ENCODE measurements at regions not wholly inside any gene's neighbourhood (a gene's known extent, or its start where the extent isn't known, plus 50 kb on each side); places are given as distances from the start of the nearest gene placed in this dataset.

DNA sequence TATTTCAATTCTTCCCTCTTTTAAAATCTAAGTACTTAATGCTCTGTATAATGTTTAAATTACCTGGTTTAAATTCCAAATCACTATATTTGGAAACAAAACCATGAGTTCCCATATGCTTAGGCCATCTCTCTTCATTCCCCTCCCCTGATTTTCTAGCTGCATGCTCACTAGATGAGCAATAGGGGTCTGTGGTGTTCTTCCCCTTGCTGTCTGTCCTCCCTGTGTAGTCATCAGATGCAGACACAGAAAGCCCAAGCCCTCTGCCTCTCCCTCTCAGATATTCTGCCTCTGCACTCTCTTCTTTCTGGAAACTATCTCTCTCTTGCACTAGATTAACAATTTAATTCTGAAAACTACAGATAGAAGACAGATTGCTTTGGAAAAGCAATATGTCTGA is 1730.2 kb downstream of the OLFM4 start:
- H3K9ac ChIP-seq (ENCODE audit: low read depth in 1 of 2, low read length in 2 of 2): no peak overlapping the region
- H3K36me3 ChIP-seq (ENCODE audit: control insufficient read depth in 4 of 4, insufficient read depth in 3 of 4, low read depth in 1 of 4, low read length in 3 of 4): no peaks in the 10 kb centered on the region
- H3K27me3 ChIP-seq (ENCODE audit: control insufficient read depth in 4 of 4, insufficient read depth in 4 of 4, low read length in 3 of 4): no peaks in the 10 kb centered on the region
- TF ChIP-seq TAF1 (conservative IDR thresholded peaks at IDR 0.05): no peak
- TF ChIP-seq REST (IDR thresholded peaks at IDR 0.05): no peak
- TF ChIP-seq ZBTB33 (IDR thresholded peaks at IDR 0.05): no peak
- TF ChIP-seq SP1 (IDR thresholded peaks at IDR 0.05): no peak
- TF ChIP-seq RXRA (IDR thresholded peaks at IDR 0.05): no peak
- TF ChIP-seq FOXA1 (IDR thresholded peaks at IDR 0.05): no peak
- H3K4me1 ChIP-seq (ENCODE audit: control insufficient read depth in 4 of 4, insufficient read depth in 4 of 4, low read length in 3 of 4): no peaks in the 10 kb centered on the region
- DNase-seq (ENCODE audit: low spot score): no peak
- H3K4me3 ChIP-seq (ENCODE audit: low read depth in 1 of 3, low read length in 3 of 3): no peak overlapping the region
- H3K9me3 ChIP-seq (ENCODE audit: control insufficient read depth in 4 of 4, low read length in 3 of 4): no peaks in the 10 kb centered on the region
- no peak overlapping the region for H3K27ac ChIP-seq (ENCODE audit: low read depth in 1 of 2, low read length in 2 of 2)

DNA sequence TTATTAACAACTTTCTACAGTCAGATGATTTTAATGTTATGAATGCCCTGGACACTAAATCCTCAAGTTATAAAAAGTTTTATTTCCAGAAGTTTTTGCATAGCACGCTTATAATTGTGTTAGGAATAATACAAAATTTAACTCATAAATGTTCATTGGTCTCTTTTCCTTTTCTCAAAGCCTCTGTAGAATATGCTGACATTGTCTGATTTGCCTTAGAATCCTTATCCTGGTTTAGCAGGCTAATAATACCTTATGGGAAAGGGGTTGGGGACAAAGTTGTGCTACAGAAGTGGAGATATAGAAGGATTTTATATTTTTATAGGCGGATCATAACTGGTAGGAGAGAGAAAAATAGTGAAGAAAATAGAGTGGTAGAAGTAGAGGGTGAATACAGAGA is 1739.6 kb downstream of the OLFM4 start:
- WGBS: 85% methylated on average over 2 of the region's 2 CpGs
- Histone ChIP-seq H3K9ac (ENCODE audit: low read depth in 1 of 2, low read length in 2 of 2) (no peak overlapping the region), H3K4me1 (ENCODE audit: control insufficient read depth in 4 of 4, insufficient read depth in 4 of 4, low read length in 3 of 4) (no peaks in the 10 kb centered on the region), H3K27me3 (ENCODE audit: control insufficient read depth in 4 of 4, insufficient read depth in 4 of 4, low read length in 3 of 4) (no peaks in the 10 kb centered on the region), H3K36me3 (ENCODE audit: control insufficient read depth in 4 of 4, insufficient read depth in 3 of 4, low read depth in 1 of 4, low read length in 3 of 4) (no peaks in the 10 kb centered on the region), H3K27ac (ENCODE audit: low read depth in 1 of 2, low read length in 2 of 2) (no peak overlapping the region), H3K9me3 (ENCODE audit: control insufficient read depth in 4 of 4, low read length in 3 of 4) (no peaks in the 10 kb centered on the region), H3K4me3 (ENCODE audit: low read depth in 1 of 3, low read length in 3 of 3) (no peak overlapping the region)
- no peak for DNase-seq (ENCODE audit: low spot score)
- TF ChIP-seq NR2F2 (IDR thresholded peaks at IDR 0.05) (no peak), EGR1 (IDR thresholded peaks at IDR 0.05; ENCODE audit: low read depth in 2 of 2) (no peak), HNF4A (conservative IDR thresholded peaks at IDR 0.05) (no peak), FOXA2 (IDR thresholded peaks at IDR 0.05) (no peak), MAX (IDR thresholded peaks at IDR 0.05) (no peak), RXRA (IDR thresholded peaks at IDR 0.05) (no peak), HNF4G (IDR thresholded peaks at IDR 0.05) (no peak), SP1 (IDR thresholded peaks at IDR 0.05) (no peak), REST (IDR thresholded peaks at IDR 0.05) (no peak), GABPA (IDR thresholded peaks at IDR 0.05 in 1 of 2, conservative IDR thresholded peaks at IDR 0.05 in 1 of 2) (no peak), JUND (IDR thresholded peaks at IDR 0.05) (no peak), TAF1 (conservative IDR thresholded peaks at IDR 0.05) (no peak)
